GM12873 (cell line): ENCODE measurements at regions not wholly inside any gene's neighbourhood (a gene's known extent, or its start where the extent isn't known, plus 50 kb on each side); places are given as distances from the start of the nearest gene placed in this dataset.

Source experiments
- TF ChIP-seq, protein P1 (sequence below): IDR thresholded peaks from 2 replicates; pipeline ENCODE4 v1.5.1; 2012; ENCODE audit warnings: low read depth, mild to moderate bottlenecking, moderate library complexity, low read length, control low read depth; ENCODE audit not compliant: insufficient read depth; ENCODE audit errors: missing control alignments

DNA sequence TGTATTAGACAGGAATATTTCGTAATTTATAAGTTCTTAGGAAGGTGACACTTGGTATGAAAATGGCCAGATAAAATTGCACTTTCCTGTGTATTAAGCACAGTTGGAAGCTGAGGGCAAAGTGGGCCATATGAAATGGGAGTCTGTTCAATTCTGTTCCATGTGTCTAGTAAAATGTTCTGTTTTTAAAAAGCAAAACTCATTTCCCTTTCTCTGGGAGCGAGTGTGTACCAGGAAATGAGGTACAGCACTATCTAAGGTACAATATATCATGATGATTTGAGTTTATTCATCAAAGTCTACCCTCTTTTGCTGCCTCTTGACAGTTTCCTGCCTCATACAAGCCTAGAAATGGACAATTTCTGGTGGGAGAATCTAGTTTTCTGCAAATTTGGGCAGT, 51.2 kb upstream of the KCNN2 start:
- TF ChIP-seq, protein P1, sequence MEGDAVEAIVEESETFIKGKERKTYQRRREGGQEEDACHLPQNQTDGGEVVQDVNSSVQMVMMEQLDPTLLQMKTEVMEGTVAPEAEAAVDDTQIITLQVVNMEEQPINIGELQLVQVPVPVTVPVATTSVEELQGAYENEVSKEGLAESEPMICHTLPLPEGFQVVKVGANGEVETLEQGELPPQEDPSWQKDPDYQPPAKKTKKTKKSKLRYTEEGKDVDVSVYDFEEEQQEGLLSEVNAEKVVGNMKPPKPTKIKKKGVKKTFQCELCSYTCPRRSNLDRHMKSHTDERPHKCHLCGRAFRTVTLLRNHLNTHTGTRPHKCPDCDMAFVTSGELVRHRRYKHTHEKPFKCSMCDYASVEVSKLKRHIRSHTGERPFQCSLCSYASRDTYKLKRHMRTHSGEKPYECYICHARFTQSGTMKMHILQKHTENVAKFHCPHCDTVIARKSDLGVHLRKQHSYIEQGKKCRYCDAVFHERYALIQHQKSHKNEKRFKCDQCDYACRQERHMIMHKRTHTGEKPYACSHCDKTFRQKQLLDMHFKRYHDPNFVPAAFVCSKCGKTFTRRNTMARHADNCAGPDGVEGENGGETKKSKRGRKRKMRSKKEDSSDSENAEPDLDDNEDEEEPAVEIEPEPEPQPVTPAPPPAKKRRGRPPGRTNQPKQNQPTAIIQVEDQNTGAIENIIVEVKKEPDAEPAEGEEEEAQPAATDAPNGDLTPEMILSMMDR: no peak

DNA sequence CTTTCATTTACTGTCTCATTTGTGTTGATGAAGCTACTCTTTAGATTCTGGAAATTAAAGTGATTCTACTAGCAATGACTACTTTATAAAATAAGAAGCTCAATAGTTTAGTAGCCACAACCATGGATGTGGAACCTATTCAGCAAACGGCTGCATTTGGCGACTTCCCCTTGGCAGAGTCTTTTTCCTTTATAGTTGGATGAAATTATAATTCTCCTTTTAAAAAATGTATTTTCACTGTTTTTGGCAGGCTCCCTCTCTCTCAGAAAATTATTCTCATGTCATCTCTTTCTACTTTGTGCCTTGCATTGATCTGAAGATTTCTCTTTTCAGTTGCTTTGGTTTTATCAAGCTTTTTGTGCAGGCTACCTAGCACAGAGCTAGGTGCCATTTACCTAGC, 50.6 kb upstream of the KCNN2 start:
- TF ChIP-seq, protein P1: no peak

DNA sequence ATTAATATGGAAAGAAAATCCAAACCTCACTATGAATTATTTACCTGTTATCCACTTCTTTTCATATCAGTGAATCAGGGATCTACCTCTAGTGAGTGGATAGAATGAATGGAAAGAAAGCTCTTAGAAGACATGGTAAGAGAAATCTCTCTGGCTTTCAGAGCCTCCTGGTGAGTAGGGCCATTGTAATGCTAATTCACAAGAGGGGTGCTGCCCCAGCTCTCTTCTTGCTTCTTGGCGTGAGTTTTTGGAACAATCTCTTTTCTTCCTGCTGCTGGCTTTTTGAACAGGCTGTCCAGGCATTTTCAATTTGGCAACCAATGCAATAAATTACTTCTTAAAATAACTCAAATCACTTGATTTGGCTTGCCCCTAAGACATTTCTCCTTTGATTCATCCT, 49.9 kb upstream of the KCNN2 start:
- TF ChIP-seq, protein P1: no peak
